SW 1271 (cell line): ENCODE measurements at regions not wholly inside any gene's neighbourhood (a gene's known extent, or its start where the extent isn't known, plus 50 kb on each side); places are given as distances from the start of the nearest gene placed in this dataset.
"Not testable (repeated sequence)": the region's sequence is repeated elsewhere in the genome, so short reads cannot be mapped to it uniquely, and the experiment has no call there.

Experiments
- DNase-seq, 2 experiments: peaks; one replicate each; lab custom pipeline; 2025; lab: John Stamatoyannopoulos, UW

GRCh38 chr7:113783403-113783802 lies 135.4 kb downstream of the PPP1R3A start:
- DNase-seq, result no peak

GRCh38 chr7:113775804-113776203 lies 143.0 kb downstream of the PPP1R3A start:
- DNase-seq, result no peak

- DNase-seq, result no peak
These were observed 143.4 kb downstream of the PPP1R3A start for GRCh38 chr7:113775401-113775800.

GRCh38 chr7:113774182-113774807 lies 144.5 kb downstream of the PPP1R3A start:
- peak in 1 of 2 experiments; percentile 61 for DNase-seq

GRCh38 chr7:113770146-113770738 lies 148.6 kb downstream of the PPP1R3A start:
- DNase-seq, result no peak

- no peak for DNase-seq
These were observed 150.4 kb downstream of the PPP1R3A start for GRCh38 chr7:113768387-113768786.

GRCh38 chr7:113764401-113765035 lies 154.3 kb downstream of the PPP1R3A start:
- no peak for DNase-seq

- no peak for DNase-seq
These were observed 155.6 kb downstream of the PPP1R3A start for GRCh38 chr7:113763226-113763625.

- no peak for DNase-seq
These were observed 162.6 kb downstream of the PPP1R3A start for GRCh38 chr7:113756250-113756649.

- no peak for DNase-seq
These were observed 166.1 kb downstream of the PPP1R3A start for GRCh38 chr7:113752689-113753088.

- DNase-seq, result no peak
These were observed 166.5 kb downstream of the PPP1R3A start for GRCh38 chr7:113752289-113752688.

- DNase-seq, result no peak
These were observed 167.3 kb downstream of the PPP1R3A start for GRCh38 chr7:113751547-113751946.

GRCh38 chr7:113748385-113748784 lies 170.4 kb downstream of the PPP1R3A start:
- not testable (repeated sequence) for DNase-seq

GRCh38 chr7:113742946-113743431 lies 175.8 kb downstream of the PPP1R3A start:
- DNase-seq, result not testable (repeated sequence)

- no peak for DNase-seq
These were observed 176.4 kb downstream of the PPP1R3A start for GRCh38 chr7:113742377-113742776.

GRCh38 chr7:113731571-113731970 lies 187.2 kb downstream of the PPP1R3A start:
- no peak for DNase-seq

- DNase-seq, result peak in 1 of 2 experiments; percentile 23
These were observed 188.4 kb downstream of the PPP1R3A start for GRCh38 chr7:113730309-113730955.

GRCh38 chr7:113727486-113727885 lies 191.3 kb downstream of the PPP1R3A start:
- DNase-seq, result no peak

GRCh38 chr7:113722006-113722405 lies 196.8 kb downstream of the PPP1R3A start:
- DNase-seq, result no peak

- DNase-seq, result no peak
These were observed 201.1 kb downstream of the PPP1R3A start for GRCh38 chr7:113717739-113718138.

- no peak for DNase-seq
These were observed 202.6 kb downstream of the PPP1R3A start for GRCh38 chr7:113715981-113716856.

- DNase-seq, result no peak
These were observed 203.5 kb downstream of the PPP1R3A start for GRCh38 chr7:113715262-113715661.
